ENCODE measurements at regions not wholly inside any gene's neighbourhood (a gene's known extent, or its start where the extent isn't known, plus 50 kb on each side); places are given as distances from the start of the nearest gene placed in this dataset.

GRCh38 chr1:81313289-81313688 lies 487.4 kb upstream of the ADGRL2 start:
- no peak for DNase-seq (ENCODE audit: extremely low read depth, low read depth)
- H3K4me3 ChIP-seq (replicated peaks; ENCODE audit: low read depth, low read length): no peak overlapping the region
- no peak for TF ChIP-seq CTCF (IDR thresholded peaks at IDR 0.05; ENCODE audit: low read depth, low read length, missing control alignments)

- no peak overlapping the region for H3K4me3 ChIP-seq (replicated peaks; ENCODE audit: low read depth, low read length)
- no peak for DNase-seq (ENCODE audit: extremely low read depth, low read depth)
Observed at GRCh38 chr1:81312272-81312754, 488.4 kb upstream of the ADGRL2 start.

GRCh38 chr1:81310250-81310649 lies 490.5 kb upstream of the ADGRL2 start:
- no peak overlapping the region for H3K4me3 ChIP-seq (replicated peaks; ENCODE audit: low read depth, low read length)
- no peak for TF ChIP-seq CTCF (IDR thresholded peaks at IDR 0.05; ENCODE audit: low read depth, low read length, missing control alignments)
- no peak for DNase-seq (ENCODE audit: extremely low read depth, low read depth)

More at GRCh38 chr1:81312272-81312754, 488.4 kb upstream of the ADGRL2 start:
- TF ChIP-seq CTCF (IDR thresholded peaks at IDR 0.05; ENCODE audit: low read depth, low read length, missing control alignments): no peak

GRCh38 chr1:81308191-81308590 lies 492.5 kb upstream of the ADGRL2 start:
- no peak overlapping the region for H3K4me3 ChIP-seq (replicated peaks; ENCODE audit: low read depth, low read length)
- no peak for DNase-seq (ENCODE audit: extremely low read depth, low read depth)
- TF ChIP-seq CTCF (IDR thresholded peaks at IDR 0.05; ENCODE audit: low read depth, low read length, missing control alignments): no peak

- H3K4me3 ChIP-seq (replicated peaks; ENCODE audit: low read depth, low read length): no peak overlapping the region
- no peak for DNase-seq (ENCODE audit: extremely low read depth, low read depth)
- TF ChIP-seq CTCF (IDR thresholded peaks at IDR 0.05; ENCODE audit: low read depth, low read length, missing control alignments): no peak
Observed at GRCh38 chr1:81307786-81308185, 492.9 kb upstream of the ADGRL2 start.

GRCh38 chr1:81305997-81306452 lies 494.7 kb upstream of the ADGRL2 start:
- DNase-seq (ENCODE audit: extremely low read depth, low read depth): peak; percentile 3
- H3K4me3 ChIP-seq (replicated peaks; ENCODE audit: low read depth, low read length): no peak overlapping the region
- no peak for TF ChIP-seq CTCF (IDR thresholded peaks at IDR 0.05; ENCODE audit: low read depth, low read length, missing control alignments)

- no peak for TF ChIP-seq CTCF (IDR thresholded peaks at IDR 0.05; ENCODE audit: low read depth, low read length, missing control alignments)
- peak; percentile 6 for DNase-seq (ENCODE audit: extremely low read depth, low read depth)
Observed at GRCh38 chr1:81304187-81304586, 496.5 kb upstream of the ADGRL2 start.

More at GRCh38 chr1:81304187-81304586, 496.5 kb upstream of the ADGRL2 start:
- H3K4me3 ChIP-seq (replicated peaks; ENCODE audit: low read depth, low read length): no peak overlapping the region
